Heart left ventricle (tissue), 13 donors: ENCODE measurements at regions not wholly inside any gene's neighbourhood (a gene's known extent, or its start where the extent isn't known, plus 50 kb on each side); places are given as distances from the start of the nearest gene placed in this dataset.

ENCODE experiments used
- POLR2A ChIP-seq, 2 donors: fragments of 450-650 bp; IDR thresholded peaks; one replicate each; pipeline ENCODE4 v1.6.1; 2017; ENCODE audit warnings: antibody characterized with exemption in 2 of 2, mild to moderate bottlenecking in 2 of 2, moderate library complexity in 2 of 2
- TF ChIP-seq, protein P1 (sequence below), 12 donors: fragments of 200-600 bp; sonication (generic) in 4 of 12; IDR thresholded peaks; one replicate each; pipeline versions ENCODE4 v1.5.0 to v1.8.0; 2018 to 2022; ENCODE audit warnings: antibody characterized with exemption in 12 of 12, mild to moderate bottlenecking in 5 of 12
- donor health status: ischemic (EF 13 %, LVEDD 7.1; RV severe dilation, severe dysfunction).
- donor health status: DM: no; HTN: yes; CAD: no.
- donor health status: DM: no; HTN: no; CAD: no.
- donor health status: ischemic (EF 25% LVEDD 6.9; RV normal size, moderate dysfunction).
- donor health status: ischemic (EF 25% LVEDD 5.7; RV mildly dilated, moderate dysfunction).
- donor health status: ischemic (EF 35%, LVEDD 5.7; RV mildly dilated, moderate dysfunction).
- donor health status: nonischemic (EF 11% LVEDD 7.7; RV severe dilation, severe dysfunction).
- donor health status: DM: yes; HTN: yes; CAD: no.
- donor health status: PGD.
- donor health status: ischemic (EF 29% LVEDD 5.4; RV normal size, mild dysfunction).
- donor health status: nonischemic (EF 23%, LVEDD 6.1; RV moderate dilation, normal function).

DNA sequence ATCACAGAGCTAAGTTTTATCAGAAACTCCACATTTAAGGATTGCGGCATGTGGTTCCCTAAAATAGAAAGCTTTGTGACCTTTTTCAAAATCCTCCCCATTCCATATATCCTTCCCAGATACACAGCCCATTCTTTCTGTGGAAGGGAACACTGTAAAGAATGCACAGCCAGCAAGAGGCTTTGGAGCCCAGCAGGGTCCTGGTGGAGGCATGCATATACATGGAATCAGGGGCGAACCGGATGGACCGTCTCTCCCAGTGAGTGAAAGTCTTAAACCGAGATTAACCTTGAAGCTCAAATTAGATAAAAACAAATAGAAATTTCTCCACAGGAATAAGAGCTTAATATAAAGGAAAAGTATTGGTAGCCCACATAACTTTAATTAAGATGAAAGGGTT, 436.2 kb upstream of the MDFIC2 start:
- TF ChIP-seq, protein P1, sequence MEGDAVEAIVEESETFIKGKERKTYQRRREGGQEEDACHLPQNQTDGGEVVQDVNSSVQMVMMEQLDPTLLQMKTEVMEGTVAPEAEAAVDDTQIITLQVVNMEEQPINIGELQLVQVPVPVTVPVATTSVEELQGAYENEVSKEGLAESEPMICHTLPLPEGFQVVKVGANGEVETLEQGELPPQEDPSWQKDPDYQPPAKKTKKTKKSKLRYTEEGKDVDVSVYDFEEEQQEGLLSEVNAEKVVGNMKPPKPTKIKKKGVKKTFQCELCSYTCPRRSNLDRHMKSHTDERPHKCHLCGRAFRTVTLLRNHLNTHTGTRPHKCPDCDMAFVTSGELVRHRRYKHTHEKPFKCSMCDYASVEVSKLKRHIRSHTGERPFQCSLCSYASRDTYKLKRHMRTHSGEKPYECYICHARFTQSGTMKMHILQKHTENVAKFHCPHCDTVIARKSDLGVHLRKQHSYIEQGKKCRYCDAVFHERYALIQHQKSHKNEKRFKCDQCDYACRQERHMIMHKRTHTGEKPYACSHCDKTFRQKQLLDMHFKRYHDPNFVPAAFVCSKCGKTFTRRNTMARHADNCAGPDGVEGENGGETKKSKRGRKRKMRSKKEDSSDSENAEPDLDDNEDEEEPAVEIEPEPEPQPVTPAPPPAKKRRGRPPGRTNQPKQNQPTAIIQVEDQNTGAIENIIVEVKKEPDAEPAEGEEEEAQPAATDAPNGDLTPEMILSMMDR (IDR thresholded peaks at IDR 0.05), result no peak
- TF ChIP-seq POLR2A (IDR thresholded peaks at IDR 0.05), result no peak
